H1 (cell line): ENCODE measurements at regions not wholly inside any gene's neighbourhood (a gene's known extent, or its start where the extent isn't known, plus 50 kb on each side); places are given as distances from the start of the nearest gene placed in this dataset.

Experiments
- CTCF ChIA-PET: fragments of 300-600 bp; sonication (Branson Sonifier 250); formaldehyde crosslinking; loops from one replicate; lab custom pipeline; 2021; ENCODE audit not compliant: partially characterized antibody; lab: Charles Lee
- POLR2A ChIA-PET: fragments of 300-600 bp; sonication (Branson Sonifier 250); formaldehyde crosslinking; loops from one replicate; lab custom pipeline; 2021; ENCODE audit warnings: inconsistent platforms; ENCODE audit not compliant: partially characterized antibody; lab: Charles Lee
- DNase-seq, 2 experiments: peaks; one replicate each; pipeline versions ENCODE4 v3.0.0 to v3.0.0-alpha.2; 2010 to 2022; ENCODE audit warnings: low spot score in 2 of 2, low read depth in 1 of 2, mixed read lengths in 1 of 2
- FAIRE-seq: peaks from 2 replicates; lab custom pipeline; 2011; peaks lifted over from hg19 to GRCh38; lab: Jason Lieb, UNC
- H2AFZ ChIP-seq: 2 replicates; pipeline ENCODE4 v1.8.1; 2012; ENCODE audit warnings: low read length, inconsistent platforms
- H2AK5ac ChIP-seq: 2 replicates; pipeline ENCODE4 v1.6.1; 2013; ENCODE audit warnings: low read depth, low read length
- H2BK120ac ChIP-seq: replicated peaks from 2 replicates; pipeline ENCODE3; 2013; ENCODE audit warnings: low read depth, low read length, inconsistent platforms
- H2BK12ac ChIP-seq: 2 replicates; pipeline ENCODE4 v1.6.1; 2013; ENCODE audit warnings: low read depth, low read length
- H2BK15ac ChIP-seq: 2 replicates; pipeline ENCODE4 v1.6.1; 2013; ENCODE audit warnings: low read length
- H2BK20ac ChIP-seq: 2 replicates; pipeline ENCODE4 v1.6.1; 2013; ENCODE audit warnings: low read length
- H2BK5ac ChIP-seq: 2 replicates; pipeline ENCODE4 v1.6.1; 2013; ENCODE audit warnings: low read depth, low read length
- H3K14ac ChIP-seq: 2 replicates; pipeline ENCODE4 v1.6.1; 2013; ENCODE audit warnings: inconsistent platforms; ENCODE audit not compliant: insufficient read length
- H3K18ac ChIP-seq: 2 replicates; pipeline ENCODE4 v1.6.1; 2013; ENCODE audit warnings: low read length; ENCODE audit errors: extremely low read depth
- H3K23ac ChIP-seq: 2 replicates; pipeline ENCODE4 v1.6.1; 2013; ENCODE audit warnings: inconsistent platforms; ENCODE audit not compliant: insufficient read length
- H3K23me2 ChIP-seq: 2 replicates; pipeline ENCODE4 v1.6.1; 2013; ENCODE audit warnings: low read depth, low read length
- H3K27ac ChIP-seq: 2 replicates; pipeline ENCODE4 v1.6.1; 2011; ENCODE audit warnings: low read depth, low read length, inconsistent platforms
- H3K27me3 ChIP-seq, 4 experiments: replicated peaks in 1 of 4; 1 replicate in 1 of 4; 2 replicates in 3 of 4; pipeline versions ENCODE4 v1.6.1 to v1.8.1; 2011 to 2013; ENCODE audit warnings: low read length in 3 of 4, mild to moderate bottlenecking in 3 of 4, inconsistent platforms in 2 of 4, mixed read lengths in 2 of 4, moderate library complexity in 1 of 4; ENCODE audit not compliant: control insufficient read depth in 3 of 4, insufficient read depth in 3 of 4; ENCODE audit errors: extremely low read depth in 1 of 4
- H3K36me3 ChIP-seq, 4 experiments: 2 replicates each; pipeline versions ENCODE4 v1.6.1 to v1.8.1; 2011 to 2013; ENCODE audit warnings: mild to moderate bottlenecking in 4 of 4, low read length in 3 of 4, moderate library complexity in 2 of 4, control low read depth in 1 of 4, inconsistent platforms in 1 of 4; ENCODE audit not compliant: insufficient read depth in 4 of 4, control insufficient read depth in 2 of 4
- H3K4ac ChIP-seq: replicated peaks from 2 replicates; pipeline ENCODE3; 2013; ENCODE audit warnings: low read length, low read depth, mixed read lengths, inconsistent platforms; ENCODE audit not compliant: insufficient read length
- H3K4me1 ChIP-seq, 4 experiments: replicated peaks in 1 of 4; 1 replicate in 1 of 4; 2 replicates in 3 of 4; pipeline versions ENCODE4 v1.6.1 to v1.8.1; 2011 to 2013; ENCODE audit warnings: low read length in 3 of 4, inconsistent platforms in 2 of 4, mixed read lengths in 1 of 4; ENCODE audit not compliant: insufficient read depth in 4 of 4, control insufficient read depth in 3 of 4
- H3K4me2 ChIP-seq, 2 experiments: 2 replicates each; pipeline versions ENCODE4 v1.6.1 to v1.8.1; 2011 to 2013; ENCODE audit warnings: low read depth in 2 of 2, low read length in 2 of 2, control low read depth in 1 of 2, inconsistent platforms in 1 of 2, mild to moderate bottlenecking in 1 of 2; ENCODE audit not compliant: insufficient read depth in 1 of 2
- H3K4me3 ChIP-seq, 4 experiments: fragments of 200-600, 300-600 bp in 1 of 4; sonication (generic), shearing (Covaris generic), sonication (Bioruptor Twin) in 1 of 4; 2 replicates each; pipeline versions ENCODE4 v1.5.1 to v1.8.1; 2011 to 2016; ENCODE audit warnings: low read length in 4 of 4, low read depth in 3 of 4, control low read depth in 2 of 4, inconsistent platforms in 2 of 4, mild to moderate bottlenecking in 2 of 4, mixed read lengths in 1 of 4, moderate library complexity in 1 of 4; ENCODE audit not compliant: insufficient read depth in 2 of 4; ENCODE audit errors: extremely low read depth in 1 of 4
- H3K56ac ChIP-seq: replicated peaks from 2 replicates; pipeline ENCODE3; 2013; ENCODE audit warnings: low read depth, mild to moderate bottlenecking, mixed read lengths, low read length, inconsistent platforms; ENCODE audit not compliant: insufficient read length
- H3K79me1 ChIP-seq: 2 replicates; pipeline ENCODE4 v1.6.1; 2013; ENCODE audit warnings: low read depth, low read length, control low read depth
- H3K79me2 ChIP-seq, 2 experiments: 2 replicates each; pipeline versions ENCODE4 v1.6.1 to v1.8.1; 2012 to 2013; ENCODE audit warnings: low read length in 2 of 2, mild to moderate bottlenecking in 2 of 2, inconsistent platforms in 1 of 2; ENCODE audit not compliant: insufficient read depth in 2 of 2, control insufficient read depth in 1 of 2
- H3K9ac ChIP-seq, 4 experiments: replicated peaks in 1 of 4; 1 replicate in 1 of 4; 2 replicates in 3 of 4; pipeline versions ENCODE4 v1.6.1 to v1.8.1; 2011 to 2013; ENCODE audit warnings: low read depth in 3 of 4, low read length in 3 of 4, control low read depth in 2 of 4, mild to moderate bottlenecking in 2 of 4, moderate library complexity in 2 of 4, inconsistent platforms in 1 of 4; ENCODE audit errors: extremely low read depth in 1 of 4
- H3K9me3 ChIP-seq, 2 experiments: 2 replicates each; pipeline versions ENCODE4 v1.6.1 to v1.8.1; 2012 to 2013; ENCODE audit warnings: mild to moderate bottlenecking in 2 of 2, moderate library complexity in 2 of 2, control low read depth in 1 of 2, inconsistent platforms in 1 of 2, low read depth in 1 of 2, low read length in 1 of 2, mixed read lengths in 1 of 2; ENCODE audit not compliant: insufficient read depth in 2 of 2
- H4K20me1 ChIP-seq, 2 experiments: replicated peaks in 1 of 2; 2 replicates each; pipeline versions ENCODE3 to v1.8.1; 2011 to 2013; ENCODE audit warnings: inconsistent platforms in 2 of 2, low read length in 2 of 2, mild to moderate bottlenecking in 1 of 2; ENCODE audit not compliant: insufficient read depth in 2 of 2, control insufficient read depth in 1 of 2
- H4K5ac ChIP-seq: 2 replicates; pipeline ENCODE4 v1.6.1; 2013; ENCODE audit warnings: low read length, low read depth, mixed read lengths, inconsistent platforms; ENCODE audit not compliant: insufficient read length
- H4K8ac ChIP-seq: 2 replicates; pipeline ENCODE4 v1.8.0; 2013; ENCODE audit warnings: mild to moderate bottlenecking, moderate library complexity, low read length, inconsistent platforms; ENCODE audit not compliant: insufficient read depth; ENCODE audit errors: extremely low read depth
- H4K91ac ChIP-seq: replicated peaks from 2 replicates; pipeline ENCODE3; 2013; ENCODE audit warnings: low read length, mixed read lengths, inconsistent platforms; ENCODE audit not compliant: insufficient read length
- KDM4A ChIP-seq: IDR thresholded peaks from one replicate; pipeline ENCODE4 v1.7.1; 2012; ENCODE audit warnings: low read depth, mild to moderate bottlenecking, moderate library complexity, low read length, inconsistent platforms; ENCODE audit not compliant: severe bottlenecking
- RFX5 ChIP-seq: IDR thresholded peaks from 2 replicates; pipeline ENCODE4 v1.6.1; 2011; ENCODE audit warnings: low read depth, low read length, improper control_type of control experiment, borderline replicate concordance
- TCF12 ChIP-seq: IDR thresholded peaks from 2 replicates; pipeline ENCODE4 v1.6.1; 2011; ENCODE audit warnings: low read depth, mild to moderate bottlenecking, low read length
- WGBS, 2 experiments: shearing (Covaris generic) in 1 of 2; methylation state at CpG; one replicate each; pipeline versions ENCODE4 v1.1.6 to v1.1.7; 2013 to 2015; ENCODE audit warnings: low lambda C conversion rate in 2 of 2, mixed read lengths in 2 of 2, inconsistent platforms in 1 of 2, low coverage in 1 of 2, missing lambda C conversion rate in 1 of 2; ENCODE audit not compliant: insufficient replicate concordance in 2 of 2, insufficient coverage in 1 of 2, insufficient read length in 1 of 2; ENCODE audit errors: extremely low coverage in 1 of 2, missing lambda C conversion rate in 1 of 2; 5-methylcytosine and 5-hydroxymethylcytosine counted together

DNA sequence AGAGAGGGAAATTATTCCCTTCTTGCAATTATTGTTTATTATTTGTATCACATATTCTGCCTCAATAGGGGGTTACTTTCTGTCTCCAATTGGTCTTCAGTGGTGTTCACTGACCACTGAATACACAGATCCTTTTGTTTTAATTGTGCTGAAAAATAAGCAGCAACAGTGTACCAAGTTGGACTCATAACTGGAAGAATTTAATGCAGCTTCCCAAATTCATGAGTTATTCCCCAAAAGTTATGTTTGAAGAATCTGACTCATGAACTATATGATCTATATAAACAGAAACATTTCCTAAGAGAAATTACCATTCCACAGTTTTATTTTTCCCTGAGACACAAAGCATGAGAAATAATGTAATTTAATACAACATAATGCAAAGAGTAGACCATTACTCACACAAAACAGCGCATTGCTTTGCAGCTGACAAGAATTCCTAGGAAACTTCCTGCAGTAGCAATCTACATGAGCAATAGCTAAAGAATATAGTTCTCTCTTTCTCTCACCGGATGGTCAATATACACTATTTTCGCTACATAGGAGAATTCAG is 479.2 kb downstream of the HTR7 start:
- DNase-seq (no peak), FAIRE-seq (no peak)
- H3K23me2 ChIP-seq: no peaks in the 10 kb centered on the region
- H4K5ac ChIP-seq: no peak overlapping the region
- 95% methylated on average over 3 of the region's 3 CpGs; no CpG with 5 or more reads in 1 of the 2 experiments for WGBS, 2 experiments
- H2BK12ac ChIP-seq: no peak overlapping the region
- H3K4me1 ChIP-seq: no peaks in the 10 kb centered on the region
- TF ChIP-seq RFX5: no peak
- TF ChIP-seq KDM4A: no peak
- TF ChIP-seq TCF12: no peak
- TF ChIP-seq, all 59 proteins: peak for 0
- no peak overlapping the region for H3K9ac ChIP-seq
- no peak overlapping the region for H2BK120ac ChIP-seq
- H3K14ac ChIP-seq: no peak overlapping the region
- no peaks in the 10 kb centered on the region for H3K79me1 ChIP-seq
- H3K18ac ChIP-seq: no peak overlapping the region
- H4K91ac ChIP-seq: no peak overlapping the region
- H2BK15ac ChIP-seq: no peak overlapping the region
- H3K9me3 ChIP-seq: no peaks in the 10 kb centered on the region
- H3K4me3 ChIP-seq: no peak overlapping the region
- no peak overlapping the region for H3K4ac ChIP-seq
- POLR2A ChIA-PET: no interaction called here
- no peaks in the 10 kb centered on the region for H3K36me3 ChIP-seq
- H2AK5ac ChIP-seq: no peak overlapping the region
- H3K4me2 ChIP-seq: no peak overlapping the region
- H2BK5ac ChIP-seq: no peak overlapping the region
- H3K56ac ChIP-seq: no peak overlapping the region
- H3K27me3 ChIP-seq: peaks cover 0 to 1% (median 0%) of the 10 kb centered on the region in 4 experiments; a peak in 1 of 7 replicates
- no peak overlapping the region for H2AFZ ChIP-seq
- no peaks in the 10 kb centered on the region for H3K79me2 ChIP-seq
- H3K23ac ChIP-seq: no peak overlapping the region
- H4K8ac ChIP-seq: no peak overlapping the region
- H3K27ac ChIP-seq: no peak overlapping the region
- CTCF ChIA-PET: interaction anchor here (1.2 kb wide), 1 partner anchor 74 kb away, joined by 3 read pairs; no protein-coding TSS in a partner anchor
- no peak overlapping the region for H2BK20ac ChIP-seq
- no peaks in the 10 kb centered on the region for H4K20me1 ChIP-seq
